Tibial nerve (tissue), 4 donors: ENCODE measurements at regions not wholly inside any gene's neighbourhood (a gene's known extent, or its start where the extent isn't known, plus 50 kb on each side); places are given as distances from the start of the nearest gene placed in this dataset.

ENCODE experiments used
- EP300 ChIP-seq, 2 donors: sonication (generic); formaldehyde crosslinking; IDR thresholded peaks; one replicate each; pipeline ENCODE4 v1.6.1; 2017; ENCODE audit warnings: antibody characterized with exemption in 2 of 2, mild to moderate bottlenecking in 1 of 2
- TF ChIP-seq, protein P1 (sequence below), 5 experiments: fragments of 200-600 bp in 3 of 5; fragments of 450-650 bp in 2 of 5; sonication (generic) in 3 of 5; IDR thresholded peaks; one replicate each; pipeline ENCODE4 v1.5.1; 2016 to 2019; ENCODE audit warnings: antibody characterized with exemption in 5 of 5, mild to moderate bottlenecking in 3 of 5, moderate library complexity in 2 of 5

DNA sequence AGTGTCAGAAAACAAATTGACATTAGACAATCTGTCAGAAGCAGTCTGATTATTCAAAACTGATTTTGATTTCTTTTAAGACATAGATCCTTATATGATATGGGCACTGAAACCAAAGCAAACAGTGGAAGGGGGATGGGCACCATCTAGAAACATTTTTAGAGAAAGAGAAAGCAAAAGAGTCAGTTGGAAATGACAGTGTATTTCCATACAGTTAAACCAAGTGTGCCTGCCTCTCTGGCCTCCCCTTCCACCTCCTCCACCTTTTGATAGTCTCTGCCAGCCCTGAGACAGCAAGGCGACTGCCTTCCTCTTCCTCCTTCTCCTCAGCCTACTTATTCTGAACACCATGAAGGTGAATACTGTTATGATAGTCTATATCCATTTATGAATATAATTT, 949.7 kb downstream of the AMY1C start:
- TF ChIP-seq, protein P1, sequence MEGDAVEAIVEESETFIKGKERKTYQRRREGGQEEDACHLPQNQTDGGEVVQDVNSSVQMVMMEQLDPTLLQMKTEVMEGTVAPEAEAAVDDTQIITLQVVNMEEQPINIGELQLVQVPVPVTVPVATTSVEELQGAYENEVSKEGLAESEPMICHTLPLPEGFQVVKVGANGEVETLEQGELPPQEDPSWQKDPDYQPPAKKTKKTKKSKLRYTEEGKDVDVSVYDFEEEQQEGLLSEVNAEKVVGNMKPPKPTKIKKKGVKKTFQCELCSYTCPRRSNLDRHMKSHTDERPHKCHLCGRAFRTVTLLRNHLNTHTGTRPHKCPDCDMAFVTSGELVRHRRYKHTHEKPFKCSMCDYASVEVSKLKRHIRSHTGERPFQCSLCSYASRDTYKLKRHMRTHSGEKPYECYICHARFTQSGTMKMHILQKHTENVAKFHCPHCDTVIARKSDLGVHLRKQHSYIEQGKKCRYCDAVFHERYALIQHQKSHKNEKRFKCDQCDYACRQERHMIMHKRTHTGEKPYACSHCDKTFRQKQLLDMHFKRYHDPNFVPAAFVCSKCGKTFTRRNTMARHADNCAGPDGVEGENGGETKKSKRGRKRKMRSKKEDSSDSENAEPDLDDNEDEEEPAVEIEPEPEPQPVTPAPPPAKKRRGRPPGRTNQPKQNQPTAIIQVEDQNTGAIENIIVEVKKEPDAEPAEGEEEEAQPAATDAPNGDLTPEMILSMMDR (IDR thresholded peaks at IDR 0.05): no peak
- no peak for TF ChIP-seq EP300 (IDR thresholded peaks at IDR 0.05)
